Peyer's patch (tissue), 4 donors: ENCODE measurements at regions not wholly inside any gene's neighbourhood (a gene's known extent, or its start where the extent isn't known, plus 50 kb on each side); places are given as distances from the start of the nearest gene placed in this dataset.

Experiments
- DNase-seq, 3 donors: peaks; one replicate each; pipeline ENCODE4 v3.0.0-alpha.2; 2017 to 2019
- H3K27ac ChIP-seq, 4 donors: fragments of 200-600 bp; sonication (generic); one replicate each; pipeline ENCODE4 v1.5.1; 2016 to 2019
- H3K27me3 ChIP-seq, 2 donors: fragments of 200-600 bp; sonication (generic); one replicate each; pipeline ENCODE4 v1.5.1; 2019
- H3K36me3 ChIP-seq, 3 donors: fragments of 200-600 bp; sonication (generic); one replicate each; pipeline ENCODE4 v1.5.1; 2016 to 2019
- H3K4me1 ChIP-seq, 4 donors: fragments of 200-600 bp; sonication (generic); one replicate each; pipeline ENCODE4 v1.5.1; 2016 to 2019
- H3K4me3 ChIP-seq, 4 donors: fragments of 200-600 bp; sonication (generic); 1 replicate in 3 of 4; 2 replicates in 1 of 4; pipeline ENCODE4 v1.5.1; 2016 to 2019; ENCODE audit warnings: mild to moderate bottlenecking in 1 of 4
- H3K9me3 ChIP-seq, 4 donors: fragments of 200-600 bp; sonication (generic); one replicate each; pipeline ENCODE4 v1.5.1; 2016 to 2019; ENCODE audit warnings: mild to moderate bottlenecking in 1 of 4
- POLR2A ChIP-seq, 2 donors: fragments of 450-650 bp; IDR thresholded peaks; one replicate each; pipeline ENCODE4 v1.5.1; 2017; ENCODE audit warnings: antibody characterized with exemption in 2 of 2, mild to moderate bottlenecking in 2 of 2, moderate library complexity in 2 of 2
- TF ChIP-seq, protein P1 (sequence below), 6 experiments: fragments of 450-650 bp in 4 of 6; fragments of 200-600 bp in 2 of 6; sonication (generic) in 1 of 6; IDR thresholded peaks; one replicate each; pipeline ENCODE4 v1.5.1; 2017 to 2019; ENCODE audit warnings: antibody characterized with exemption in 6 of 6, mild to moderate bottlenecking in 3 of 6, moderate library complexity in 1 of 6

DNA sequence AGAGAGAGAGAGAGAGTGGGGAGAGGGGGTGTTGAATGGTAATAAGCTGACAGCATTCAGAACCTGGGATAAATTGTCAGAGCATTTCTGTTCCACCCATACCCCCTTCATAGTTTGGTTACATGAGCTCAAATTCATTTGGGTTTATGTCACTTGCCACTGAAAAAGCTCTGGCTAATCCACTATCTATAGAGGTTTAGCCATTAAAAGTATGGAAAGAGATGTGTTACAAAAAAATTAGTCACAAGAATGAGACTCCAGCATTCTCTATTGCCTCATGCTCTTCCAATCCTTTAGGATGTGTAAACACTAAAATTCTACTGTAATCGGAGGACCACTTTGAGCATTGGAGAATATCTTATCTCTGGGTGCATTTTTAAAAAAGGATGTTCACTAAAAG, 297.6 kb upstream of the TCF21 start:
- Histone ChIP-seq H3K4me3 (no peak overlapping the region), H3K27me3 (no peaks in the 10 kb centered on the region), H3K4me1 (no peaks in the 10 kb centered on the region), H3K27ac (no peak overlapping the region), H3K36me3 (no peaks in the 10 kb centered on the region), H3K9me3 (no peaks in the 10 kb centered on the region)
- TF ChIP-seq, protein P1, sequence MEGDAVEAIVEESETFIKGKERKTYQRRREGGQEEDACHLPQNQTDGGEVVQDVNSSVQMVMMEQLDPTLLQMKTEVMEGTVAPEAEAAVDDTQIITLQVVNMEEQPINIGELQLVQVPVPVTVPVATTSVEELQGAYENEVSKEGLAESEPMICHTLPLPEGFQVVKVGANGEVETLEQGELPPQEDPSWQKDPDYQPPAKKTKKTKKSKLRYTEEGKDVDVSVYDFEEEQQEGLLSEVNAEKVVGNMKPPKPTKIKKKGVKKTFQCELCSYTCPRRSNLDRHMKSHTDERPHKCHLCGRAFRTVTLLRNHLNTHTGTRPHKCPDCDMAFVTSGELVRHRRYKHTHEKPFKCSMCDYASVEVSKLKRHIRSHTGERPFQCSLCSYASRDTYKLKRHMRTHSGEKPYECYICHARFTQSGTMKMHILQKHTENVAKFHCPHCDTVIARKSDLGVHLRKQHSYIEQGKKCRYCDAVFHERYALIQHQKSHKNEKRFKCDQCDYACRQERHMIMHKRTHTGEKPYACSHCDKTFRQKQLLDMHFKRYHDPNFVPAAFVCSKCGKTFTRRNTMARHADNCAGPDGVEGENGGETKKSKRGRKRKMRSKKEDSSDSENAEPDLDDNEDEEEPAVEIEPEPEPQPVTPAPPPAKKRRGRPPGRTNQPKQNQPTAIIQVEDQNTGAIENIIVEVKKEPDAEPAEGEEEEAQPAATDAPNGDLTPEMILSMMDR (IDR thresholded peaks at IDR 0.05) = no peak
- TF ChIP-seq POLR2A (IDR thresholded peaks at IDR 0.05) = no peak
- no peak for DNase-seq

GRCh38 chr6:133594652-133595110, 294.2 kb upstream of the TCF21 start:
- no peaks in the 10 kb centered on the region for H3K27me3 ChIP-seq
- TF ChIP-seq POLR2A (IDR thresholded peaks at IDR 0.05) = no peak
- TF ChIP-seq, protein P1 (IDR thresholded peaks at IDR 0.05) = no peak
- no peak overlapping the region for H3K4me3 ChIP-seq
- DNase-seq = no peak
- H3K27ac ChIP-seq = peak overlapping the region in 1 of 4 donors; percentile 1
- no peaks in the 10 kb centered on the region for H3K36me3 ChIP-seq
- H3K4me1 ChIP-seq = no peaks in the 10 kb centered on the region
- H3K9me3 ChIP-seq = no peaks in the 10 kb centered on the region

DNA sequence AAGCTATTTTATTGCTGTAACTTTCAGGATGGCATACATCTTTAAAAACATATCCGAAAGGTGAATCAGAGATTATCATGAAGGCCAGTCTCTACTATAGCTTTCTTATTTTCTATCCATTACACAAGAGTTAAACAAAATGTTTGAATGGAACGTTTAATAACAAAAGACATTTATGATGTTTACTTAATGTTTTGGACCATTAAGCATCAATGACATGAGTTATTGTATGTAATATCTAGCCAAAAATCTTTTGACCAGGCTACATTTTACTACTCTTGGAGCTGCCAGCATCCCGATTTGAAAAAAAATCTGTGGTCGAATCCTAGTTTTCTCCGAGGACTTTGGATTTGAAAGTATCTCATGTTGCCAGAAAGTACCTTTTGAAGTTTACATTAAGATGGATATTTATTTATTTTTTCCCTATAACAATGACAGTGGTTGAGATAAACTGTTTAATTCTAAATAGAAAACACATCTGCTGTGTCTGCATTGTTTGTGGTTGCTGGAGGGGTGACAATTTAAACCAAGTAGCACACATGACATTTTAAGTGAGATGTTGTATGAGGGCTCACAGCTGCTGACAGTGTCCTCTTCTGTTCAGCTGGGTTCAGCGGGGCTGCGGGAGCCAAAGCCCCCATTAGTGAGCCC, 293.7 kb upstream of the TCF21 start:
- no peak for DNase-seq
- Histone ChIP-seq H3K27me3 (no peaks in the 10 kb centered on the region), H3K36me3 (no peaks in the 10 kb centered on the region), H3K4me1 (no peaks in the 10 kb centered on the region), H3K9me3 (no peaks in the 10 kb centered on the region), H3K4me3 (no peak overlapping the region), H3K27ac (peak overlapping the region in 1 of 4 donors; percentile 24)
- TF ChIP-seq, protein P1 (IDR thresholded peaks at IDR 0.05) = no peak
- no peak for TF ChIP-seq POLR2A (IDR thresholded peaks at IDR 0.05)

GRCh38 chr6:133606852-133607251, 282.1 kb upstream of the TCF21 start:
- H3K4me3 ChIP-seq = no peak overlapping the region
- H3K27ac ChIP-seq = no peak overlapping the region
- H3K27me3 ChIP-seq = no peaks in the 10 kb centered on the region
- H3K4me1 ChIP-seq = no peaks in the 10 kb centered on the region
- no peak for DNase-seq
- no peaks in the 10 kb centered on the region for H3K36me3 ChIP-seq
- TF ChIP-seq, protein P1 (IDR thresholded peaks at IDR 0.05) = no peak
- TF ChIP-seq POLR2A (IDR thresholded peaks at IDR 0.05) = no peak
- H3K9me3 ChIP-seq = no peaks in the 10 kb centered on the region

GRCh38 chr6:133608620-133609019, 280.3 kb upstream of the TCF21 start:
- H3K9me3 ChIP-seq = no peaks in the 10 kb centered on the region
- no peak for DNase-seq
- H3K4me1 ChIP-seq = no peaks in the 10 kb centered on the region
- no peak overlapping the region for H3K27ac ChIP-seq
- no peaks in the 10 kb centered on the region for H3K36me3 ChIP-seq
- H3K27me3 ChIP-seq = no peaks in the 10 kb centered on the region
- H3K4me3 ChIP-seq = no peak overlapping the region
- no peak for TF ChIP-seq POLR2A (IDR thresholded peaks at IDR 0.05)
- TF ChIP-seq, protein P1 (IDR thresholded peaks at IDR 0.05) = no peak
